Fibroblast of lung (primary cell): ENCODE measurements at regions not wholly inside any gene's neighbourhood (a gene's known extent, or its start where the extent isn't known, plus 50 kb on each side); places are given as distances from the start of the nearest gene placed in this dataset.

Experiments
- DNase-seq, 2 donors: peaks; one replicate each; pipeline versions ENCODE4 v3.0.0 to v3.0.0-alpha.2; 2010; ENCODE audit warnings: low read depth in 2 of 2
- H2AFZ ChIP-seq: 2 replicates; pipeline ENCODE4 v1.5.1; 2012; ENCODE audit warnings: low read length, control low read depth, inconsistent platforms
- H3K27ac ChIP-seq: 2 replicates; pipeline ENCODE4 v1.5.1; 2011; ENCODE audit warnings: low read length, control low read depth; ENCODE audit not compliant: insufficient read depth
- H3K27me3 ChIP-seq: 2 replicates; pipeline ENCODE4 v1.5.1; 2011; ENCODE audit warnings: mild to moderate bottlenecking, low read length; ENCODE audit not compliant: control insufficient read depth, insufficient read depth
- H3K36me3 ChIP-seq: 2 replicates; pipeline ENCODE4 v1.5.1; 2011; ENCODE audit warnings: low read length; ENCODE audit not compliant: control insufficient read depth, insufficient read depth
- H3K4me1 ChIP-seq: 2 replicates; pipeline ENCODE4 v1.5.1; 2011; ENCODE audit warnings: low read length; ENCODE audit not compliant: control insufficient read depth, insufficient read depth; ENCODE audit errors: extremely low read depth
- H3K4me2 ChIP-seq: 2 replicates; pipeline ENCODE4 v1.5.1; 2011; ENCODE audit warnings: low read length, control low read depth; ENCODE audit not compliant: insufficient read depth; ENCODE audit errors: extremely low read depth
- H3K4me3 ChIP-seq, 4 experiments: fragments of 200-600 bp in 1 of 4; sonication (generic) in 1 of 4; replicated peaks in 1 of 4; 2 replicates each; pipeline ENCODE4 v1.5.1; 2011 to 2016; ENCODE audit warnings: low read length in 4 of 4, low read depth in 3 of 4, mild to moderate bottlenecking in 3 of 4, control low read depth in 2 of 4, inconsistent platforms in 1 of 4, mixed read lengths in 1 of 4; ENCODE audit not compliant: insufficient read depth in 1 of 4; ENCODE audit errors: control extremely low read depth in 1 of 4
- H3K79me2 ChIP-seq: 2 replicates; pipeline ENCODE4 v1.5.1; 2012; ENCODE audit warnings: mild to moderate bottlenecking, low read length, inconsistent platforms; ENCODE audit not compliant: control insufficient read depth, insufficient read depth
- H3K9ac ChIP-seq: 2 replicates; pipeline ENCODE4 v1.5.1; 2011; ENCODE audit warnings: mild to moderate bottlenecking, low read length, control low read depth; ENCODE audit not compliant: insufficient read depth
- H3K9me3 ChIP-seq: 2 replicates; pipeline ENCODE4 v1.5.1; 2012; ENCODE audit warnings: low read depth, low read length; ENCODE audit not compliant: control insufficient read depth, insufficient read depth
- H4K20me1 ChIP-seq: 2 replicates; pipeline ENCODE4 v1.5.1; 2011; ENCODE audit warnings: low read length; ENCODE audit not compliant: control insufficient read depth, insufficient read depth; ENCODE audit errors: extremely low read depth
- CTCF ChIP-seq, 2 donors: IDR thresholded peaks in 1 of 2; conservative IDR thresholded peaks in 1 of 2; 1 replicate in 1 of 2; 2 replicates in 1 of 2; pipeline ENCODE4 v1.5.1; 2011 to 2012; ENCODE audit warnings: low read length in 2 of 2, control low read depth in 1 of 2, inconsistent platforms in 1 of 2, low read depth in 1 of 2, mild to moderate bottlenecking in 1 of 2
- EZH2 ChIP-seq: IDR thresholded peaks from 2 replicates; pipeline ENCODE4 v1.5.1; 2012; ENCODE audit warnings: low read length, control low read depth, mild to moderate bottlenecking; ENCODE audit errors: missing control alignments

GRCh38 chr10:10527861-10528562 lies 489.7 kb upstream of the CELF2 start:
- no peak for TF ChIP-seq CTCF (conservative IDR thresholded peaks at IDR 0.05 in 1 of 2, IDR thresholded peaks at IDR 0.05 in 1 of 2; ENCODE audit: low read depth in 1 of 2, low read length in 2 of 2)
- no peak for TF ChIP-seq EZH2
- H3K27ac ChIP-seq: no peak overlapping the region
- no peaks in the 10 kb centered on the region for H3K36me3 ChIP-seq
- H3K4me1 ChIP-seq: no peaks in the 10 kb centered on the region
- DNase-seq: no peak
- no peaks in the 10 kb centered on the region for H3K79me2 ChIP-seq
- no peak overlapping the region for H2AFZ ChIP-seq
- H3K9ac ChIP-seq: no peak overlapping the region
- no peaks in the 10 kb centered on the region for H3K27me3 ChIP-seq
- no peak overlapping the region for H3K4me2 ChIP-seq
- H4K20me1 ChIP-seq: no peaks in the 10 kb centered on the region
- no peak overlapping the region for H3K4me3 ChIP-seq
- no peaks in the 10 kb centered on the region for H3K9me3 ChIP-seq

GRCh38 chr10:10528563-10528910 lies 489.1 kb upstream of the CELF2 start:
- Histone ChIP-seq H3K4me2 (no peak overlapping the region), H3K9me3 (no peaks in the 10 kb centered on the region), H3K4me1 (no peaks in the 10 kb centered on the region), H3K79me2 (no peaks in the 10 kb centered on the region), H3K27ac (no peak overlapping the region), H3K4me3 (no peak overlapping the region), H3K9ac (no peak overlapping the region), H3K36me3 (no peaks in the 10 kb centered on the region), H2AFZ (no peak overlapping the region), H3K27me3 (no peaks in the 10 kb centered on the region), H4K20me1 (no peaks in the 10 kb centered on the region)
- peak; percentile 31 to 63 for DNase-seq
- no peak for TF ChIP-seq CTCF (conservative IDR thresholded peaks at IDR 0.05 in 1 of 2, IDR thresholded peaks at IDR 0.05 in 1 of 2; ENCODE audit: low read depth in 1 of 2, low read length in 2 of 2)

- TF ChIP-seq EZH2: no peak
- TF ChIP-seq CTCF (conservative IDR thresholded peaks at IDR 0.05 in 1 of 2, IDR thresholded peaks at IDR 0.05 in 1 of 2; ENCODE audit: low read depth in 1 of 2, low read length in 2 of 2): no peak
- no peaks in the 10 kb centered on the region for H3K79me2 ChIP-seq
Observed at GRCh38 chr10:10530313-10530712, 487.4 kb upstream of the CELF2 start.

More at GRCh38 chr10:10530313-10530712, 487.4 kb upstream of the CELF2 start:
- Histone ChIP-seq H3K36me3 (no peaks in the 10 kb centered on the region), H2AFZ (no peak overlapping the region), H3K4me1 (no peaks in the 10 kb centered on the region), H4K20me1 (no peaks in the 10 kb centered on the region), H3K4me3 (no peak overlapping the region), H3K4me2 (no peak overlapping the region), H3K9me3 (no peaks in the 10 kb centered on the region), H3K27me3 (no peaks in the 10 kb centered on the region), H3K9ac (no peak overlapping the region), H3K27ac (no peak overlapping the region)
- peak in 1 of 2 donors; percentile 51 for DNase-seq
